ENCODE measurements at regions not wholly inside any gene's neighbourhood (a gene's known extent, or its start where the extent isn't known, plus 50 kb on each side); places are given as distances from the start of the nearest gene placed in this dataset.

DNA sequence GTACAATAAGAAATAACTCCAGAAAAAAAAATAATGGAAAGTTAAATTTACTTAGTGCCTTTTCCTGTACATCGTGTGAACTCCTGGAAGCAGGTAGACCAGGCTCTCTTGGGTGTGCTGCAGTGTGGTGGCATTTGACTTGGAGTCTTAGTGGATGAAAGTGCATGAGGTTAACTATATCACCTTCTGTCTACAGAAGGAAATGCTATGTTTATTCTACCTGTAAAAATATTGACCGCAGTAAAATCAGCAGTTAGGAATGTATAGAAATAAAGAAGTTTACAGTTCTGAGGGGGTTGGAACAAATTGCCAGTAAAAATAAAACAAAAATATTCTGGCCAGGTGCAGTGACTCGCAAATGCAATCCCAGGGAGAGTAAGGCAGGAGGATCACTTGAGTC, 722.1 kb downstream of the LIG4 start:
- Histone ChIP-seq H3K9me2 (replicated peaks; ENCODE audit: insufficient read depth, low read length) (no peaks in the 10 kb centered on the region), H3K27ac (ENCODE audit: low read depth, low read length) (no peak overlapping the region), H3K9me3 (ENCODE audit: insufficient read depth, low read length) (no peaks in the 10 kb centered on the region), H3K4me3 (ENCODE audit: insufficient read depth, low read length, poor library complexity, severe bottlenecking) (no peak overlapping the region), H4K20me1 (ENCODE audit: low read depth, low read length) (no peaks in the 10 kb centered on the region), H2AFZ (ENCODE audit: low read depth, low read length, severe bottlenecking) (no peak overlapping the region), H3F3A (ENCODE audit: insufficient read depth) (no peaks in the 10 kb centered on the region), H3K9ac (ENCODE audit: low read length) (no peak overlapping the region), H3K4me2 (ENCODE audit: low read depth, low read length, poor library complexity, severe bottlenecking) (no peak overlapping the region), H3K27me3 (ENCODE audit: low read length) (no peaks in the 10 kb centered on the region), H3K36me3 (ENCODE audit: low read length) (no peaks in the 10 kb centered on the region), H3K79me2 (ENCODE audit: insufficient read depth, low read length) (no peaks in the 10 kb centered on the region)
- TF ChIP-seq EZH2phosphoT487 (conservative IDR thresholded peaks at IDR 0.05; ENCODE audit: low read length): no peak

DNA sequence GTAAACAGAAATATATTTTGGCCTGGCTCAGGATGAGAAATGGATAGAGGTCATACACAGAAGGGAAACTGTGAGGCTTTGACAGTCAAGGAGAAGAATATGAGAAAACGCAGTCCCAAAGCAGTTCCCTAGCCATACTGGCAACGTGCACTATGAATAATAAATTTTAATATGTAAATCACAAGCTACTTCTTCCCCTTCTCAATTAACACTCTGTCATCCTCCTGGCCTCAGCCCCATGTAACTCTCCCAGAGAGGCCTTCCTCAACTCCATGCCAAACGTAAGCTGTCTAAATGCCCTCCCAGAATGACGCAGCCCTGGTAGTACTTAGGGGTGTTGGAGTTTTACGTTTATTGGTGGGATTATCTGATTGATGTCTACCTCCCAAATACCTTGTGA, 732.6 kb downstream of the LIG4 start:
- Histone ChIP-seq H3K9me2 (replicated peaks; ENCODE audit: insufficient read depth, low read length) (no peaks in the 10 kb centered on the region), H3K27me3 (ENCODE audit: low read length) (no peaks in the 10 kb centered on the region), H3K36me3 (ENCODE audit: low read length) (no peaks in the 10 kb centered on the region), H3K9ac (ENCODE audit: low read length) (no peak overlapping the region), H3K4me3 (ENCODE audit: insufficient read depth, low read length, poor library complexity, severe bottlenecking) (no peak overlapping the region), H3K27ac (ENCODE audit: low read depth, low read length) (no peak overlapping the region), H3K4me2 (ENCODE audit: low read depth, low read length, poor library complexity, severe bottlenecking) (no peak overlapping the region), H3K9me3 (ENCODE audit: insufficient read depth, low read length) (0 out of 2 replicates have a peak, but pooled peaks cover 3% of the 10 kb centered on the region), H3F3A (ENCODE audit: insufficient read depth) (no peaks in the 10 kb centered on the region), H4K20me1 (ENCODE audit: low read depth, low read length) (no peaks in the 10 kb centered on the region), H3K79me2 (ENCODE audit: insufficient read depth, low read length) (no peaks in the 10 kb centered on the region), H2AFZ (ENCODE audit: low read depth, low read length, severe bottlenecking) (no peak overlapping the region)
- TF ChIP-seq EZH2phosphoT487 (conservative IDR thresholded peaks at IDR 0.05; ENCODE audit: low read length): no peak
- TF ChIP-seq CTCF (IDR thresholded peaks at IDR 0.05; ENCODE audit: insufficient read depth, low read length, poor library complexity, severe bottlenecking): no peak

- Histone ChIP-seq H3K9ac (ENCODE audit: low read length) (no peak overlapping the region), H3K27me3 (ENCODE audit: low read length) (no peaks in the 10 kb centered on the region), H3F3A (ENCODE audit: insufficient read depth) (no peaks in the 10 kb centered on the region), H3K4me2 (ENCODE audit: low read depth, low read length, poor library complexity, severe bottlenecking) (no peak overlapping the region), H4K20me1 (ENCODE audit: low read depth, low read length) (no peaks in the 10 kb centered on the region), H3K4me3 (ENCODE audit: insufficient read depth, low read length, poor library complexity, severe bottlenecking) (no peak overlapping the region), H3K36me3 (ENCODE audit: low read length) (no peaks in the 10 kb centered on the region), H2AFZ (ENCODE audit: low read depth, low read length, severe bottlenecking) (no peak overlapping the region), H3K9me3 (ENCODE audit: insufficient read depth, low read length) (0 out of 2 replicates have a peak, but pooled peaks cover 3% of the 10 kb centered on the region), H3K27ac (ENCODE audit: low read depth, low read length) (no peak overlapping the region), H3K9me2 (replicated peaks; ENCODE audit: insufficient read depth, low read length) (no peaks in the 10 kb centered on the region), H3K79me2 (ENCODE audit: insufficient read depth, low read length) (no peaks in the 10 kb centered on the region)
- TF ChIP-seq CTCF (IDR thresholded peaks at IDR 0.05; ENCODE audit: insufficient read depth, low read length, poor library complexity, severe bottlenecking) (no peak), EZH2phosphoT487 (conservative IDR thresholded peaks at IDR 0.05; ENCODE audit: low read length) (no peak)
Measured at GRCh38 chr13:107480130-107480529, 735.2 kb downstream of the LIG4 start.

GRCh38 chr13:107477772-107478379, 737.5 kb downstream of the LIG4 start:
- H3K9me3 ChIP-seq (ENCODE audit: insufficient read depth, low read length): 0 out of 2 replicates have a peak, but pooled peaks cover 2% of the 10 kb centered on the region
- H3K4me3 ChIP-seq (ENCODE audit: insufficient read depth, low read length, poor library complexity, severe bottlenecking): no peak overlapping the region
- H3K27me3 ChIP-seq (ENCODE audit: low read length): no peaks in the 10 kb centered on the region
- H3K79me2 ChIP-seq (ENCODE audit: insufficient read depth, low read length): no peaks in the 10 kb centered on the region
- no peak overlapping the region for H3K27ac ChIP-seq (ENCODE audit: low read depth, low read length)
- H2AFZ ChIP-seq (ENCODE audit: low read depth, low read length, severe bottlenecking): no peak overlapping the region
- no peak for TF ChIP-seq CTCF (IDR thresholded peaks at IDR 0.05; ENCODE audit: insufficient read depth, low read length, poor library complexity, severe bottlenecking)
- TF ChIP-seq EZH2phosphoT487 (conservative IDR thresholded peaks at IDR 0.05; ENCODE audit: low read length): no peak
- H3F3A ChIP-seq (ENCODE audit: insufficient read depth): no peaks in the 10 kb centered on the region
- no peaks in the 10 kb centered on the region for H3K36me3 ChIP-seq (ENCODE audit: low read length)
- H3K9ac ChIP-seq (ENCODE audit: low read length): no peak overlapping the region
- no peak overlapping the region for H3K4me2 ChIP-seq (ENCODE audit: low read depth, low read length, poor library complexity, severe bottlenecking)
- no peaks in the 10 kb centered on the region for H4K20me1 ChIP-seq (ENCODE audit: low read depth, low read length)
- no peaks in the 10 kb centered on the region for H3K9me2 ChIP-seq (replicated peaks; ENCODE audit: insufficient read depth, low read length)

All from SU-DHL-6 (cell line).